Epithelial cell of esophagus (primary cell): ENCODE measurements at regions not wholly inside any gene's neighbourhood (a gene's known extent, or its start where the extent isn't known, plus 50 kb on each side); places are given as distances from the start of the nearest gene placed in this dataset.
A peak's percentile ranks its signal among the peaks of the same experiment; 100 is the strongest.

ENCODE experiments used
- DNase-seq: peaks from one replicate; pipeline ENCODE4 v3.0.0; 2010; ENCODE audit warnings: low read depth
- H3K4me3 ChIP-seq: 2 replicates; pipeline ENCODE4 v1.5.1; 2011; ENCODE audit warnings: mild to moderate bottlenecking, low read length, control low read depth
- TF ChIP-seq, protein P1 (sequence below): IDR thresholded peaks from 2 replicates; pipeline ENCODE4 v1.5.1; 2011; ENCODE audit warnings: low read depth, mild to moderate bottlenecking, low read length, control low read depth, inconsistent platforms; ENCODE audit not compliant: insufficient read depth; ENCODE audit errors: missing control alignments

DNA sequence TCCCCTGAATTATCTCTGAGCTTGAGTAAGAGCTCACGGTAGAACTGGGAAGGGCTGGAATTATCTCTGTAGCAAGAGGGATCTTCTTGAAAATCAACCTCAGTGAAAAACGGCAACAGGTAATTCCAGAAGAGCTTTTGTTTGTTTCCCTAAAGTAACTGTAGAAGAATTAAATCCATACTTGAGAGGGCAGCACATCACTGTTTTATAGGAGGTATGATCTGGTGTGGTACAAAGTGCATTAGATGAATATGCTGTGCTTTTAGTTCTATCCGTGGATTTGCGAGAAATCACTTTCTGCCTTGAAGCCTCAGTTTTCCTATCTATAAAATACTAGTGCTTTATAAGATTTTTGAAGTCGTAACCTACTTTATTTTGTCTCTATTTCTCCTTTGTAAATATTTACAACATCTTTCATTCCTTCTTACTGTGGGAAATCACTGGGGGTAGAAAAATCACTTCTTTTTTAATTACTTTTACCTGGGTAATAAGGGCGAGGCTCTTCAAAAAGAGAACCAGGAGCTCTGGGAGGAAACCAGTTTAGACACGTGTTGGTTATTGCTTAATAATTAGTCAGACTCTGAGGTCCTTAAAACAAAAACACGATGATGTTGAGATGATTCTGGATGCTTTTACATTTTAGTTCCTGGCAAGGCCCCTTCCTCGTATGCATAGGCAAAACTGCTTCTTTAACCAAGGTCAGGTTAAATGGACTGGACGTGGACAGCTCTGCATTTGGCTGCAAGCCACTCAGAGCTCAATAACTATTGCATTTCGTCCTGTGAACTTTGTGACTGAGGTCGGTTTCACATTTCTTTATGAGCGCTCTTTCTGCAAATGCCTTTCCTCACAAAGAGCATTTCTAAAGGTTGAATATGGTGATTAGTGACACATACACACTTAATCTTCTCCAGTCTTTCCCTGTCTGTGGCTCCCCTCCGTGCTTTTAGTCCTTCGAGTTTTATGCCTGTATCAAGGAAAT, 376.1 kb downstream of the BRINP1 start:
- TF ChIP-seq, protein P1, sequence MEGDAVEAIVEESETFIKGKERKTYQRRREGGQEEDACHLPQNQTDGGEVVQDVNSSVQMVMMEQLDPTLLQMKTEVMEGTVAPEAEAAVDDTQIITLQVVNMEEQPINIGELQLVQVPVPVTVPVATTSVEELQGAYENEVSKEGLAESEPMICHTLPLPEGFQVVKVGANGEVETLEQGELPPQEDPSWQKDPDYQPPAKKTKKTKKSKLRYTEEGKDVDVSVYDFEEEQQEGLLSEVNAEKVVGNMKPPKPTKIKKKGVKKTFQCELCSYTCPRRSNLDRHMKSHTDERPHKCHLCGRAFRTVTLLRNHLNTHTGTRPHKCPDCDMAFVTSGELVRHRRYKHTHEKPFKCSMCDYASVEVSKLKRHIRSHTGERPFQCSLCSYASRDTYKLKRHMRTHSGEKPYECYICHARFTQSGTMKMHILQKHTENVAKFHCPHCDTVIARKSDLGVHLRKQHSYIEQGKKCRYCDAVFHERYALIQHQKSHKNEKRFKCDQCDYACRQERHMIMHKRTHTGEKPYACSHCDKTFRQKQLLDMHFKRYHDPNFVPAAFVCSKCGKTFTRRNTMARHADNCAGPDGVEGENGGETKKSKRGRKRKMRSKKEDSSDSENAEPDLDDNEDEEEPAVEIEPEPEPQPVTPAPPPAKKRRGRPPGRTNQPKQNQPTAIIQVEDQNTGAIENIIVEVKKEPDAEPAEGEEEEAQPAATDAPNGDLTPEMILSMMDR = no peak
- peak; percentile 55 for DNase-seq
- no peak overlapping the region for H3K4me3 ChIP-seq

DNA sequence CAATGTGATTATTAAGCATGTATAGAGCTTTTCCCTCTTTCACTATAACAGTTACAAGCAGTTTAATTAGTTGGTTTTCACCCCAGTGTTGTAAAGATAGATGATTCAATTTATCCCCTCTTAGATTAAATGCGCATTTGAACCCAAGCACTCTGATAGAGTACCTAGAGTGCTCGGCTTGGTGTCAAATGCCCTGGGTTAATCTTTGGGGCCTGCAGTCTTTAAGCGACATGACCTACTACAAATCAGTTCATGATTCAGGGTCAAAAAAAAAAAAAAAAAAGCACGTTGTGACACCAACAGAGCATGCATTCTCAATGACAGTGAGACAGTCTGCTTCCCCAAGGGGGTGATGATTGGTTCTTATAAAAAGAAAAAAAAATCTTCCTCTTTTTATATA, 375.3 kb downstream of the BRINP1 start:
- TF ChIP-seq, protein P1 = no peak
- no peak for DNase-seq
- H3K4me3 ChIP-seq = no peak overlapping the region

DNA sequence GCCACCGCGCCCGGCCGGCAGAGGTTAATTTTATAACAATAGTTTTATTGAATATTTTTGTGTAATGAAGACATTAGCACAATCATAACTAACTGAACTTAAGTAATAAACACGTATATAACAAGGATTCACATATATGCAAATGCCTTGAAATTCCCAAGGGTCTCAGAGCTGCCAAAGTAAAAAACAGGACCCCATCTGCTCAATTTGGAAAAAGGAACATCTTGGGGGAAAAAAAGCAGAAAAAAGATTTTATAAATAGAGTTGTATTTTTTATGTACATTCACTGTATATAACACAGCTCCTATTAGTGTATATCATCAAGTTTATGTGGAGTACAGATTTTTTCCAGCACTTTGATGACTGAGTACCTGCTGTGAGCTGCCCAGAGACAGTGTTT, 366.7 kb downstream of the BRINP1 start:
- TF ChIP-seq, protein P1 = no peak
- no peak overlapping the region for H3K4me3 ChIP-seq
- DNase-seq = no peak

DNA sequence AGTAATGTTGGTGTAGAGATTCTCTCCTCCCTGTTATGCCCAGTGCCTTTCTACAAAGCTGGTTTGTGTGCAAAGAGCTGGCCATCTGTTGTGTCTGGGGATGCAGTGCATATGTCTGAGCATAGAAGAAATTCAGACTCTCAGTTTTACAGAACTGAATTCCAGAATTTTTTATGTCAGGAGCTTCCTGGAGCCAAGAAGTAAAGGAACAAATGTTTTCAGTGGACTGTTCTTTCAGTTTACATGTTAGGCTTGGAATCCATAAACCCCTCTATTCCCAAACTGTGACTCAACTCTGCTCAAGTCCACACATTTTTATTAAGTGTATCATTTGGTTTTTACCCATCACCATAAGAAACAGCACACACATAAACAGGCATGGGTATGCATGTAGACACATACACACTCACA, 366.0 kb downstream of the BRINP1 start:
- DNase-seq = no peak
- TF ChIP-seq, protein P1 = no peak
- H3K4me3 ChIP-seq = no peak overlapping the region

DNA sequence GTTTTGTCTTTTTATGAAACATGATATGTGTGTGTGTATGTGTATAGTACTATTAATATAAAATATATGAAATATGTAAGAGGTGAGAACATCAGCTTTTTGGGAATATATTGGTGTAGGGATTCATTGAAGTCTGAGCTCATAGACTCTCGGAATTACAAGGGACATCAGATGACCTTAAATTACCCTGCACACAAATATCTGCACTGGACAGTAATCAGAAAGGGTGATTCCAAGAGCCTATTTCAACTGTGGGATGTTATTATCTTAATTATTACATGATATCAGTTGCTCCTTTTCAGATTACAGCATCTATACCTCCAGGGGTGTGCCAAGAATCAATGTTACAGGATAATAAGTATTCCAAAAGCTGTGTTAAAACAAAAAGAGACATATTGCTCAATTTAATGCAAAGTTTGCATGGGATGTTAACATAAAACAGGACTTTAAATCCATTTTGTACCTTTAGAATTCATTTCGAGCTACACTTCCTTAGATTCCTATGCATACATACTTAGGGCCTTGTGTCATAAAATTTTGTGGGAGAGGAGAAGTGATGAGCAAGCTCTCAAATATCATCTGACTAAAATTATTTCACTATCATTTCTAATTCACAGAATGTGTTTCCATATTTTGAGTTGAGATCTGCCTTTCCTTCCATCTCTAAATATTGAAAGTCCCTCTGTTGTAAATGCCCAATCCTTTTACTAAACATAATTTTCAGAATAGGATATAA, 365.2 kb downstream of the BRINP1 start:
- TF ChIP-seq, protein P1 = no peak
- no peak for DNase-seq
- H3K4me3 ChIP-seq = no peak overlapping the region

DNA sequence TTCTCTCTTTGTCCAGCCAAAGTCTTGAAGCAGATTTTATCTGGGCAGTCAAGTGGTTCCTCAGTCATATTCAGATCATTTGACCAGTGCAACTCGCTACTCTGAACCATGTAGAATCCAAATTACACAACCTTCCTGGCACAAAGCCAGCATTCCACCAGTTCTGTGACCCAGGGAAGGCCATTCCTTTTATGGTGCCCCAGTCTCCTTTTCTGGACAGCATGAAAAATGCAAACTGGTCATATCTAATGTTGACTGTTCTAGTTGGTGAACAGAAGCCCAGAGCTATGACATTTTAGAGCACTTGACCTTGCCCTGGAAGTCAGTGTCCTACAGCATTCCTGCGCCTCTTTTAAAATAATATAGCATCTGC, 364.6 kb downstream of the BRINP1 start:
- TF ChIP-seq, protein P1 = no peak
- no peak overlapping the region for H3K4me3 ChIP-seq
- DNase-seq = peak; percentile 5

DNA sequence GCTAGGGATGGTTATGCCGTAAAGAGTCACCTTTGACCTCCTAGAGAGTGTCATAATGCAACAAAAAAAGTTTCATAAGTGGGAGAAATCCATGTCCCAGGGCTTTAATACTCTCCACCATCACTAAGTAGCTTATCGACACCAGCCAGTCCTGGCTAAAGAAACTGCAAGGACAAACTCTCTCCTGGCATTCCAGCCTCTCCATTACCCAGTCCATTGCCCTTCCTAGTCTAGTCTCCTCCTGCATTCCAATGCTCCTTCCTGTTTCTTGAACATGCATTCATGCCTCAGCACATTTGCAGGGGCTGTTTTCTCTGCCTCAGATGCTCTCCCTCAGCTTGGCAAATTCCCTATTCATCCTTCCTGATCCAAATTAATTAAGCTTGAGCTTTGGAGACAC, 364.1 kb downstream of the BRINP1 start:
- TF ChIP-seq, protein P1 = no peak
- DNase-seq = no peak
- H3K4me3 ChIP-seq = no peak overlapping the region
